ENCODE measurements at regions not wholly inside any gene's neighbourhood (a gene's known extent, or its start where the extent isn't known, plus 50 kb on each side); places are given as distances from the start of the nearest gene placed in this dataset.

GRCh38 chr4:135966936-135967335, 1565.4 kb downstream of the PCDH18 start:
- Histone ChIP-seq H3K27ac (ENCODE audit: insufficient read depth, low read length) (no peak overlapping the region), H2BK120ac (ENCODE audit: low read depth, low read length) (no peak overlapping the region), H3K18ac (ENCODE audit: low read depth, low read length) (no peak overlapping the region), H3K9me3 (ENCODE audit: control insufficient read depth, insufficient read depth, low read length) (no peaks in the 10 kb centered on the region; the same call in 1 of the 2 replicates), H3K9ac (ENCODE audit: low read depth, low read length) (no peak overlapping the region), H3K4me2 (ENCODE audit: low read depth, low read length) (no peak overlapping the region), H3K79me1 (ENCODE audit: low read depth in 1 of 2, low read length in 2 of 2) (no peaks in the 10 kb centered on the region), H2AK9ac (replicated peaks; ENCODE audit: low read depth, low read length, poor library complexity) (no peak overlapping the region), H3K9me1 (ENCODE audit: insufficient read depth, low read length) (no peaks in the 10 kb centered on the region), H3K56ac (ENCODE audit: extremely low read depth, insufficient read depth, low read length) (no peak overlapping the region), H2BK15ac (ENCODE audit: low read depth, low read length) (no peak overlapping the region), H4K20me1 (ENCODE audit: insufficient read depth, low read length) (no peaks in the 10 kb centered on the region), H2AK5ac (ENCODE audit: low read depth, low read length) (no peak overlapping the region), H3K4me1 (ENCODE audit: control insufficient read depth, insufficient read depth, low read length) (no peaks in the 10 kb centered on the region), H3K36me3 (ENCODE audit: control insufficient read depth, insufficient read depth, low read length) (no peaks in the 10 kb centered on the region), H4K5ac (ENCODE audit: low read depth, low read length) (no peak overlapping the region), H3K27me3 (ENCODE audit: control insufficient read depth, insufficient read depth, low read length) (no peaks in the 10 kb centered on the region), H2BK5ac (ENCODE audit: low read depth, low read length, poor library complexity, severe bottlenecking) (no peak overlapping the region), H3K23ac (ENCODE audit: low read depth, low read length) (no peak overlapping the region), H4K8ac (ENCODE audit: low read depth in 2 of 2, low read length in 2 of 2) (no peak overlapping the region), H2BK20ac (ENCODE audit: low read depth, low read length) (no peak overlapping the region), H2AFZ (replicated peaks; ENCODE audit: low read length, poor library complexity) (no peak overlapping the region), H4K91ac (ENCODE audit: insufficient read depth, low read depth, low read length) (no peak overlapping the region), H3K14ac (replicated peaks; ENCODE audit: low read depth, low read length) (no peak overlapping the region), H3K4ac (ENCODE audit: low read depth, low read length) (no peak overlapping the region), H3K4me3 (ENCODE audit: insufficient read depth, low read depth, low read length) (no peak overlapping the region)
- intact Hi-C loops (cut with micrococcal nuclease) (no loop called here), in situ Hi-C loops (cut with MboI; ENCODE audit: low sequenced_read_pairs) (no loop called here), dilution Hi-C loops (cut with HindIII; ENCODE audit: low sequenced_read_pairs, unreplicated experiment) (no loop called here)
- no peak for TF ChIP-seq MAZ (IDR thresholded peaks at IDR 0.05; ENCODE audit: borderline replicate concordance, low read depth, low read length)
- no peak for TF ChIP-seq RAD21 (IDR thresholded peaks at IDR 0.05; ENCODE audit: low read length)
- no peak for TF ChIP-seq RFX5 (IDR thresholded peaks at IDR 0.05; ENCODE audit: low read depth, low read length)
- TF ChIP-seq CTCF (conservative IDR thresholded peaks at IDR 0.05; ENCODE audit: low read depth, low read length), result no peak
- no TSS peak for BruUV-seq (replicated peaks)
- ATAC-seq (ENCODE audit: low read depth) (no peak), DNase-seq (no peak)
- ChIA-PET CTCF (no interaction called here), POLR2A (ENCODE audit: unreplicated experiment) (no interaction called here)
- WGBS, 2 experiments (ENCODE audit: extremely low coverage in 2 of 2, insufficient read length in 1 of 2), result no CpG with 5 or more reads among the region's 1 CpG

Data from IMR-90 (cell line).